Peyer's patch (tissue), 4 donors: ENCODE measurements at regions not wholly inside any gene's neighbourhood (a gene's known extent, or its start where the extent isn't known, plus 50 kb on each side); places are given as distances from the start of the nearest gene placed in this dataset.

Experiments used
- DNase-seq, 3 donors: peaks; one replicate each; pipeline ENCODE4 v3.0.0-alpha.2; 2017 to 2019
- H3K27ac ChIP-seq, 4 donors: fragments of 200-600 bp; sonication (generic); one replicate each; pipeline ENCODE4 v1.5.1; 2016 to 2019
- H3K27me3 ChIP-seq, 2 donors: fragments of 200-600 bp; sonication (generic); one replicate each; pipeline ENCODE4 v1.5.1; 2019
- H3K36me3 ChIP-seq, 3 donors: fragments of 200-600 bp; sonication (generic); one replicate each; pipeline ENCODE4 v1.5.1; 2016 to 2019
- H3K4me1 ChIP-seq, 4 donors: fragments of 200-600 bp; sonication (generic); one replicate each; pipeline ENCODE4 v1.5.1; 2016 to 2019
- H3K4me3 ChIP-seq, 4 donors: fragments of 200-600 bp; sonication (generic); 1 replicate in 3 of 4; 2 replicates in 1 of 4; pipeline ENCODE4 v1.5.1; 2016 to 2019; ENCODE audit warnings: mild to moderate bottlenecking in 1 of 4
- H3K9me3 ChIP-seq, 4 donors: fragments of 200-600 bp; sonication (generic); one replicate each; pipeline ENCODE4 v1.5.1; 2016 to 2019; ENCODE audit warnings: mild to moderate bottlenecking in 1 of 4
- POLR2A ChIP-seq, 2 donors: fragments of 450-650 bp; IDR thresholded peaks; one replicate each; pipeline ENCODE4 v1.5.1; 2017; ENCODE audit warnings: antibody characterized with exemption in 2 of 2, mild to moderate bottlenecking in 2 of 2, moderate library complexity in 2 of 2
- TF ChIP-seq, protein P1 (sequence below), 6 experiments: fragments of 450-650 bp in 4 of 6; fragments of 200-600 bp in 2 of 6; sonication (generic) in 1 of 6; IDR thresholded peaks; one replicate each; pipeline ENCODE4 v1.5.1; 2017 to 2019; ENCODE audit warnings: antibody characterized with exemption in 6 of 6, mild to moderate bottlenecking in 3 of 6, moderate library complexity in 1 of 6

DNA sequence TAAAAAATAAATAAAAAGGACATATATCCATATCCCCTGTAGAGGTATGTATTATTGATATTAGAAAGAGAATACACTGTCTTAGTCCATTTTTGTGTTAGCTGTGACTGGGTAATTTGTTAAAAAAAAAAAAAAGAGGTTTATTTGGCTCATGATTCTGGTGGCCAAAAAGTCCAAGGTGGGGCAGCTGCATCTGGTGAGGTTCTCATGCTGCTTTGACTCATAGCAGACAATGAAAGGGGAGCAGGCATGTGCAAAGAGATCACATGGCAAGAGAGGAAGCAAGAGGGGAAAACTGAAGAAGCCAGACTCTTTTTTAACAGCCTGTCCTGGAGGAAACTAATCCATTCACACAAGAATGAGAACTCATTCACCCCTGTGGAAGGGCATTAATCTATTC is 101.6 kb upstream of the MAP4K3 start:
- Histone ChIP-seq H3K4me3 (no peak overlapping the region), H3K27ac (no peak overlapping the region), H3K27me3 (no peaks in the 10 kb centered on the region), H3K36me3 (no peaks in the 10 kb centered on the region), H3K4me1 (no peaks in the 10 kb centered on the region), H3K9me3 (no peaks in the 10 kb centered on the region)
- DNase-seq = no peak
- TF ChIP-seq POLR2A (IDR thresholded peaks at IDR 0.05) = no peak
- TF ChIP-seq, protein P1, sequence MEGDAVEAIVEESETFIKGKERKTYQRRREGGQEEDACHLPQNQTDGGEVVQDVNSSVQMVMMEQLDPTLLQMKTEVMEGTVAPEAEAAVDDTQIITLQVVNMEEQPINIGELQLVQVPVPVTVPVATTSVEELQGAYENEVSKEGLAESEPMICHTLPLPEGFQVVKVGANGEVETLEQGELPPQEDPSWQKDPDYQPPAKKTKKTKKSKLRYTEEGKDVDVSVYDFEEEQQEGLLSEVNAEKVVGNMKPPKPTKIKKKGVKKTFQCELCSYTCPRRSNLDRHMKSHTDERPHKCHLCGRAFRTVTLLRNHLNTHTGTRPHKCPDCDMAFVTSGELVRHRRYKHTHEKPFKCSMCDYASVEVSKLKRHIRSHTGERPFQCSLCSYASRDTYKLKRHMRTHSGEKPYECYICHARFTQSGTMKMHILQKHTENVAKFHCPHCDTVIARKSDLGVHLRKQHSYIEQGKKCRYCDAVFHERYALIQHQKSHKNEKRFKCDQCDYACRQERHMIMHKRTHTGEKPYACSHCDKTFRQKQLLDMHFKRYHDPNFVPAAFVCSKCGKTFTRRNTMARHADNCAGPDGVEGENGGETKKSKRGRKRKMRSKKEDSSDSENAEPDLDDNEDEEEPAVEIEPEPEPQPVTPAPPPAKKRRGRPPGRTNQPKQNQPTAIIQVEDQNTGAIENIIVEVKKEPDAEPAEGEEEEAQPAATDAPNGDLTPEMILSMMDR (IDR thresholded peaks at IDR 0.05) = no peak

- no peak for DNase-seq
- no peaks in the 10 kb centered on the region for H3K9me3 ChIP-seq
- H3K27ac ChIP-seq = no peak overlapping the region
- no peaks in the 10 kb centered on the region for H3K4me1 ChIP-seq
- TF ChIP-seq, protein P1 (IDR thresholded peaks at IDR 0.05) = no peak
- TF ChIP-seq POLR2A (IDR thresholded peaks at IDR 0.05) = no peak
- H3K4me3 ChIP-seq = no peak overlapping the region
- no peaks in the 10 kb centered on the region for H3K36me3 ChIP-seq
- no peaks in the 10 kb centered on the region for H3K27me3 ChIP-seq
Observed at GRCh38 chr2:39540414-39540813, 103.3 kb upstream of the MAP4K3 start.

DNA sequence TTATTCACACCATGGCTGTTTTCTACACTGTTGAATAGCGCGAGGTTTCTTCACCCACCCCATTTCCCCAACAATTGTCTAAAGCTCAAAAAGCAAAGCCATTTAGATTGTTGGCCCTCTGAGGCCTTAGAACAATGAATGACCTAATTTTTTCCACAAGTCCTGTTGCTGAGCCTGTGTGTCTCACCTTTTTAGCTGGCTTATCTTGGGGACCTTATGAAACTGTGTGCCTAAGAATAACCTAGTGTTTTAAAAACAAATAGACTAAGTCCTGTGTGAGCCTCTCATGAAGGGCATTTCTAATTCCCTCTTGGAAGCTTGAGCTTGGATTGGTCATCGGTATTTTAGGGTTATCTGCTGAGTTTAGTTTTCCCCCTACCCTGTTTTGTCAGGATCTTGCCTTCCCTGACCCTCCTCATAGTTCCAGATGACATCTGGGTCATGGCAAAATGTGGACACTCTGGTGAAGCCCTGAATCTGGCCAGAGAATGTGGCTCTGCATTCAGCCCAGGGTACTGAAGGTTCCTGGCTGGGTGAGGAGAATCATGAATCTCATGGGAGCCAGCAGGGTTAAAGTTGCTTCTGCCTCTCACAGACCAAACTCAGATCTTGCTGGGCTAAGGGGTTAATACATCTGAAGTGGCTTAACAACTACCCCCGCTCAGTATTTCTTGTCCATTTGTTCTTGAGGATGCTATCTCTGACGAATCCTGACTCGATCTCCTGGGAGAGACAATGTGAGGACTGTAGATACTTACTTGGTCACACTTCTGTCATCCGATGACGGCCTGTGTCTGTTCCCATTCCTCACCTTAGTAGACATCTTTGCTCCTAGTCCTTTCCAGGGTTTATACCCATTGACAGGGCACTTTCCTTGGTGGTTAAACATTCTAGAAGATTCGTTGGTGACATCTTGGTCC is 104.2 kb upstream of the MAP4K3 start:
- no peaks in the 10 kb centered on the region for H3K36me3 ChIP-seq
- no peaks in the 10 kb centered on the region for H3K4me1 ChIP-seq
- no peaks in the 10 kb centered on the region for H3K27me3 ChIP-seq
- H3K9me3 ChIP-seq = no peaks in the 10 kb centered on the region
- no peak overlapping the region for H3K27ac ChIP-seq
- no peak for DNase-seq
- TF ChIP-seq POLR2A (IDR thresholded peaks at IDR 0.05) = no peak
- TF ChIP-seq, protein P1 (IDR thresholded peaks at IDR 0.05) = no peak
- H3K4me3 ChIP-seq = no peak overlapping the region

- H3K27ac ChIP-seq = no peak overlapping the region
- H3K36me3 ChIP-seq = no peaks in the 10 kb centered on the region
- no peaks in the 10 kb centered on the region for H3K27me3 ChIP-seq
- no peaks in the 10 kb centered on the region for H3K9me3 ChIP-seq
- no peaks in the 10 kb centered on the region for H3K4me1 ChIP-seq
- DNase-seq = no peak
- H3K4me3 ChIP-seq = no peak overlapping the region
- TF ChIP-seq, protein P1 (IDR thresholded peaks at IDR 0.05) = no peak
- TF ChIP-seq POLR2A (IDR thresholded peaks at IDR 0.05) = no peak
Observed at GRCh38 chr2:39542523-39542922, 105.4 kb upstream of the MAP4K3 start.

DNA sequence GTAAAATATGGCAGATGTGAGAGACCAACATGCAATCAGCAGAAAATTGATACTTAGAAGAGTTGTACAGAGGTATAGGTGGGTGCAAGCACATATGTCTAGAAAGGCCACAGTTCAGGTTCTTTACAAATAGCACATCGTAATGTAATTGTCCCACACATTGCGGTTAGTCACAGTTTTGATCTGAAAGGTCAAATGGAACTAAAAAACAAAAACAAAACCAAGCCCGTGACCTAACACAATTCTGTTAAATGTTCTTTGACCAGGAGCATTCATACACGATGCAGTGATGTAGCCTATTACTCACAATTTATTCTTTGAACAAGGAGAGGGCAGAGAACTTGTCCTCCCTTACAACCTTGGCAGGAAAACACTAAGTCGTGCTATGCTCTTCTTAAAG is 108.9 kb upstream of the MAP4K3 start:
- H3K4me1 ChIP-seq = peaks cover 0 to 5% (median 0%) of the 10 kb centered on the region in 4 donors
- H3K9me3 ChIP-seq = no peaks in the 10 kb centered on the region
- H3K4me3 ChIP-seq = no peak overlapping the region
- H3K27me3 ChIP-seq = no peaks in the 10 kb centered on the region
- H3K27ac ChIP-seq = no peak overlapping the region
- no peaks in the 10 kb centered on the region for H3K36me3 ChIP-seq
- TF ChIP-seq POLR2A (IDR thresholded peaks at IDR 0.05) = no peak
- TF ChIP-seq, protein P1 (IDR thresholded peaks at IDR 0.05) = no peak
- no peak for DNase-seq
